NB4 (cell line): ENCODE measurements at regions not wholly inside any gene's neighbourhood (a gene's known extent, or its start where the extent isn't known, plus 50 kb on each side); places are given as distances from the start of the nearest gene placed in this dataset.

Experiments
- CTCF ChIP-seq: IDR thresholded peaks from one replicate; pipeline ENCODE4 v1.5.1; 2012; ENCODE audit warnings: low read depth, low read length
- POLR2A ChIP-seq: IDR thresholded peaks from 2 replicates; pipeline ENCODE4 v1.6.1; 2011; ENCODE audit warnings: mild to moderate bottlenecking; ENCODE audit not compliant: insufficient read length; ENCODE audit errors: extremely low read depth

GRCh38 chr9:75417471-75417870 is 329.2 kb downstream of the OSTF1 start:
- TF ChIP-seq CTCF (no peak), POLR2A (no peak)
